GM21390 (cell line): ENCODE measurements at regions not wholly inside any gene's neighbourhood (a gene's known extent, or its start where the extent isn't known, plus 50 kb on each side); places are given as distances from the start of the nearest gene placed in this dataset.
"Not testable (repeated sequence)": the region's sequence is repeated elsewhere in the genome, so short reads cannot be mapped to it uniquely, and the experiment has no call there.

ENCODE experiments used
- ATAC-seq: cut with Tn5 transposase; IDR thresholded peaks from one replicate; pipeline ENCODE4 v1.9.1; 2021; ENCODE audit not compliant: unreplicated experiment

DNA sequence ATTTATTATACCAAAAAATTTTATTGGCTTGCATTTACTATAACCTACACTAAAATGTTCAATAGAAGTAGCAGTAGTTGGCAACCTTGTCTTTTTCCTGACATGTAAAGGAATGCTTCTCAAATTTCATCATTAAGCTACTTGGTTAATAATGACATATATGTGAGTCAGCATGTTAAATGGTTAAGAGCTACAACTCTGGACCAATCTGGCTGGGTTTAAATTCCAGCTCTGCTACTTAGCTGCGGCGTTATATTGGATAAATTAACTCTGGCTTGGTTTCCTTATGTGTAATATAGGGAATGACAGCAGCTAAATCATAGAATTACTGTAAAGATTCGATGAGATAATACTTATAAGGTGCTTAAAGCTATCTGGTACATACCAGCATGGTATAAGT lies 53.7 kb upstream of the OTOGL start:
- no peak for ATAC-seq

DNA sequence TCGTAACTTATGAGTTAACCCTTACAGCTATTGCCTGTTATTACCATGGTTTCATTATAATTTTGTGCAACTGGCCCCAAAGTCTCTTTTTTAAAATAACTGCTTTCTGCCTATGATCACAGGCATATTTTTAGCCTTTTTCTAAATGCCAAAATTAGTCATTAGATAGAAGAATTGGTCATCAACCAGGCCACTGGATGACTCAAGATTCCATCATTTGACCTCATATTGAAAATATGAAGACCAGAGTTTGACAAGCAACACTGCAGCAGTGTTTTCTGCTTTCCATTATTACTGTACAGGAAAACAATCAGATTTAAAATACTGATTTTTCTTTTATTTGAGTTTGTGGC lies 54.7 kb upstream of the OTOGL start:
- peak; percentile 42 for ATAC-seq

DNA sequence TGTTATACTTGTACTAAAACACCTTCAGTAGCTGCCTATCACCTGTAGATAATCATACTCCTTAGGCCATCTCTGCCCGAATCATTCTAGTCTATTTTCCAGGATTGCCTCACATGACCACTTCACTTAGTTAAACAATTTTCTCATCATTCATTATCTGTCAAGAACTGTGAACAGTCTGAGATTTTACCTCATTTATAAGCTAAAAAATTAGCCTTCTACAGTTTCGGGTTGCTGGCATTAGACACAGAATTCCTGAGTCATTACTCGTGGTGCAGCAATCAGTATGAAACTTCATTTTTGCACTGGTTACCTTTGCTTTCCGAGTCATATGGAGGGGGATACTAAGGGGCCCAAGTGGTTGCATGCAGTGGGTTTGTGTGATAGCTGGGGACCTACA lies 57.6 kb upstream of the OTOGL start:
- no peak for ATAC-seq

DNA sequence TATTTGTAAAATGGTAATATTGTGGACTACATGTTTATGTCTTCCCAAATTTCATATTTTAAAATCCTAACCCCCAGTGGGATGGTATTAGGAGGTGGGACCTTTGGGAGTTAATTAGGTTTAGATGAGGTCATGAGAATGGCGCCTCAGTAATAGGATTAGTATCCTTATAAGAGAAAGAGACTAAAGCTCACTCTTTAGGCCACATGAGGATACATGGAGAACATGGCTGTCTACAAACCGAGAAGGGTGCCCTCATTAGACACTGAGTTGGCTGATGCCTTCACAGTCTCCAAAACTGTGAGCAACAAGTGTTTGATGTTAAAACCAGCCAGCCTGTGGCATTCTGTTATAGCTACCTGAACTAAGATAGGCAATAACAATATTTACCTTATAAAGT lies 58.3 kb upstream of the OTOGL start:
- no peak for ATAC-seq

DNA sequence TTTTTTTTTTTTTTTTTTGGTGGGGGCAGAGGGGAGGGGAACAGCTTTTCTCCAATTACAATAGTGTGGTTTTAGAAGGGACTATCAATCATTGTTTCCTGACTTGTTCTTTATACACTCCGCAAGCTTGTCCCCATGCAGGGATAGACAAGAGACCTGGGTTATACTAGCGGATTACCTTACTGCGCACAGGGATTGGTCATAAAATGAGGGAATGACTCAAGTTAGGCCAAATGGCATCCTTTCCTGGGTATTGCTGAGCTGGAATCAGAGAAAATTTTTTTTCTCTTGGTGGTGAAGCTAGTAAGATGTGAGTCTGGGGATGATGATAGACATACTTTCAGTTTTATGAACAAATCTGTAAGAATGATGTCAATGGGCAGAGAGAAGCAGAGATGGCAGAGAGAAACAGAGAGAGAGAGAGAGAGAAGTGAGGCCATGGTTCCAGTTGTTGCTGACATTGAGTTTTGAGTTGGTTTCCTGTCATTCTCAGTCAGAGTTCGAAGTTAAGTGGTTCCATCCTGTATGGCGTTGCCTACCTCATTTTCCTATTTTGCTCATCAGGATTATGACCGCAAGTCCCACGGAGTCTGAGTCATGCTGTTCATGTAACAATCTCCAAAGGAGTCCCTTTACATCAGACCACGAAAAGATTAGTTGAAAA lies 59.1 kb upstream of the OTOGL start:
- ATAC-seq, result no peak

DNA sequence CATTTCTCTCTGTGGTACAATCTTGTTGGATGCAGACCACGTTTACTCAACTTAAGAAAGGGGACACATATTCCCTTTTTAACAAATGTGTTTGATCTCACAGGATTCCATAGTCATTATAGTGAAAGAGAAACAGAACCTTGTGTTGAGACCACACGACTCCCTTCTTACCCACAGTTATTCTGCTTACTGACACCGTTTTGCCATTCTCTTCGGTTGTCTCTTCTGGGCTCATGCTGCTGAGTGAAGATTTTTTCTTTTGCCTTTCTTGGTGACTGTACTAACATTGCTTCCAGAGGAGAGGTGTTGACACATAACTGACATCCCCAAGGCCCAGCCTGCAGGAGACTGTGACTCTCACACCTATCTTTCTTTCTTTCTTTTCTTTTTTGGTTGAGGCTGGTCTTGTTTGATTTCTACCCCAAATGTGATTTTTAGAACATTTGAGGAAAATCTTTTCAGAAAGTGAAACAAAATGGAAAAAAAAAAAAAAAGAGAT lies 61.2 kb upstream of the OTOGL start:
- no peak for ATAC-seq

DNA sequence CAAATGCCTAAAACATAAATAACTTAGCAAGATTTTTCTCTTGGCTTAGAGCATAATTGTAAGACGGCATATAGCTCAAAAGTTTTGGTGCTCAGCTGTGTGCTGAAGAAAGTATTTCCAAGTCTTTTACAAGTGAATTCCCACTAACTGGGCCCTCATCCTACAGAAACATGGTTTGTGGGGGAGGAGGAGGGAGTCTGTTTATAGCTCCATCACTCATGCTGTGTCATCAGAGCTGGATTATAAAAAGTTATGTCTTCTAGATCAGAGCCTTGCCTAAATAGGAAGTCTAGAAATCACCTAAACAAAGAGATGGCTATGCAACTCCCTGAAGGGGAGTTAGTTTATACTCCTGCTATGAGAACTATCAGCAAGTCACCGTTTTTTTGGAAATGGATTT lies 65.9 kb upstream of the OTOGL start:
- no peak for ATAC-seq

DNA sequence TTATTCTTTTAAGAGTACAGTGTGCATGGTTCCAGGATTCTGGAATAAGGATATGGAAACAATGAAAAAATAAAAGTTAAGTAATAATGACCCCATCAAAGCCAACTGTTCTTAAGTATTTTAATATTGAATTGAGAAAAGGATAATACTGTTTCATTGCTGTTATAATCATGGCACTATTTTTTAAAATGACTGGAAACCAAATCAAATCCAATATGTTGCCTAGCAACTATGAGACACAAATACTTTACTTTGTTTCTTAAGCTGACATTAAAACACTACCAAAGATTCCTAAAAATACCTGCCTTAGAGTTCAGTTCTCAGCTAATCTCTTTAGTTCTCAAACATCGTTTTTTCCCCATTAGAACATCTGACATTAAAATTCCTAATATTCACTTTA lies 66.4 kb upstream of the OTOGL start:
- no peak for ATAC-seq

DNA sequence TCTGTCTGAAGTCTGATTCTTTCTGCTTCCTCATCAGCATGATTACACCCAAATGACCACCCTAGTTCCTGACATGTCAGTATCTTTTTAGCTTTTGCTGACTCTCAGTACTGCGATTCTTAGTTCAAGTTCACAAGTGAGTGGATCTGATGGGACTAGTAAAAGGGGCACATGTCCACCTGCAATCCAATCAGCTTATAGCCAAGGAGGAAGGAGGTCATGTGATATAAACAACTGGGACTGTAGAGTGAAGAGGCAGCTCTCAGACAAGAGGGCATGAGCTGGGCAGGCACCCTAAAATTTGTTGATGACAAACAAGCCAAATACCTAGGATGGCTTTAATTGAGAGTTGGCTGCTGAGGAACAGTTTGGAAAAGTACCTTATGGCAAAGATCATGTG lies 68.1 kb upstream of the OTOGL start:
- no peak for ATAC-seq

DNA sequence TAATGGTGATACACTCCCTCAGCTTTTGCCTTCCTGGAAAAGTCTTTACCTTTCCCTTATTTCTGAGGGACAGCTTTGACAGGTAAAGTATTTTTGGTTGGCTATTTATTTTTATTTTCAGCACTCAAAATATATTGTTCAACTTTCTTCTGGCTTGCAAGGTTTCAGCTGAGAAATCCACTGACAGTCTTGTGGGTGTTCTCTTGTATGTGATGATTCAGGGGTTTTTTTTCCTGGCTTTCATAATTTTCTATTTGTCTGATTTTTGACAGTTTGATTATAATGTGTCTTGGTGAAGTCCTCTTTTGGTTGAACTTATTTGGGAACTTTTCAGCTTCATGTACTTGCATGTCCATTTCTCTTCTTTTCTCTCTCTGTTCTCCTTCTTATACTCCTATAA lies 73.7 kb upstream of the OTOGL start:
- no peak for ATAC-seq

DNA sequence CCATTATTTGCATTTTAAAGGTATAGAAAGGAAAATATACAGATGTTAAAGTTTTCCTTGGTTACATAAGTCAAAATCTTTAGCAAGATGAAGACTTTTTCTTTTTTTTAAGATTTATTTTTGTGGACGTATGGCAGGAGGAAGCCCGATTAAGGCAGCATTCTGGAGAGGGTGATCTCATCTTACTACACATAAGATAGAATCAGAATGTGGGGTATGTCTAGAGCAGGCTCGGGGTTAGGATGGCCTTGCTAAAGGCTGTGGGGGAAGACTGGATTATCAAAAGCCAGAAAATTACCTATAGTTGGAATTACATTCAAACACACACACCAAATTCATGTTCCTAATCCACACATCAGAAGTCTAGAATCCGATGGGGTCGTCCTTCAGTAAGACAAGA lies 79.6 kb upstream of the OTOGL start:
- no peak for ATAC-seq

DNA sequence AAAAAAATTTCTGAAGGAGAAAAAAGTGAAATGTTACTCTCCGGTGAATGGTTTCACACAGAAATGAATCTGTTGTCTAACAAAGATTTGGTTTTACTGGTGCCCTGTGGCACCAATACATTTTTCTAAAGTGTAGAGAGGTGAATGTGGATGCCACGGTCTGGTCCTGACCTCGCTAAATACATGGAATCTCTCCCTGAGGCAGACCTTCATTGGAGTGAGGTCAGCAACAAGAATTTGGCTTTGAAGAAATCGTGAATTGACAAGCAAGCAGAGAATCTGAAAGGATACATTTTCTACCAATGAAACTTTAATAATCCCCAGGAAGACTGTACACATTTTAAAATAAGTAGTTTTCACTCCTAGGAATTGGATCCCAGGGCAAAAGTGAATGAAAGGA lies 81.2 kb upstream of the OTOGL start:
- ATAC-seq, result no peak

DNA sequence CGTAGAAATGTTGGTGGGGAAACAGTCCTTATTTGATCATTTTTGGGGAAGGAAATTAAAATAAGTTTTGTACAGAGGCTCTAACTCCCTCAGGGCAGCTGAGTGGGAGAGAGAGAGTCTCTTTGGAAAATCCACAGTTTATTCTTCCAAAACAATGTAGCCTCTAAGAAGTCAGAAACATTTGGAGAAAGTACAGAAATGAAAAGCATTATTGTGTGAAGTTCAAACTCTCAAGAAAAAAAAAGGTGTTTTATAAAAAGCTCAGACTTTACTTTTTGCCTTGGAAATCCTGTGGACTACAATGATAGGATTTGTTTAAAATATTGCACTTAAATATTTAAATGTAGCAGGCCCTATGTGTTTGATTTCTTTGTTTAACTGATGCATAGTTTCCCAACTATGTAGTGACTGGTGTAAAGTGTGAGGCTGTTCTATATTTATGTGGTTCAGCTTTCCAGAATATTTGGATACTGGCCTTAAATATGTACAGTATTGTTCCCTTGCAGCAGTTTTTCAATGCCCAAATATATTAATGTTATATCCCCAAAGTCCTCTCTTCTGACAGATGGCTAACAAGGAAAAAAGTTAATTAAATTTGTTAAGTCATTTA lies 82.0 kb upstream of the OTOGL start:
- no peak for ATAC-seq

DNA sequence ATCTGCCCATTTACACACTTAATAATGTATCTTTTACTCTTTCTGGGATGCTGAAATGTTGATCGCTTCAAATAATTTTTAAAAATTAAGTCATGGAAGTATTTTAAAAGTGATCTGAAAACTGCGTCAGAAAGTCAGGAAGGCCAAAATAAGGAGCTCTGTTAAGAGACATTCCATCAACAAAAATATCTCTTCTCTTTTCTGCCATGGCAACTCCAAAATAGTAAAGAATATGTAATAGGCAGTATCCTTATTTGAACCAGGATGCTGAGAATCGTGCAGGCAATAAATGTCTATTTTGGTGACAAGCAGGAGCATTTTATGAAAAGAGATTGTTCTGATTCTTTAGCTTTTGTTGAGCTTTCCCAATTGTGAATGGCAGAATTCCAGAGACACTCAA lies 81.8 kb upstream of the PPP1R12A start:
- ATAC-seq, result no peak

DNA sequence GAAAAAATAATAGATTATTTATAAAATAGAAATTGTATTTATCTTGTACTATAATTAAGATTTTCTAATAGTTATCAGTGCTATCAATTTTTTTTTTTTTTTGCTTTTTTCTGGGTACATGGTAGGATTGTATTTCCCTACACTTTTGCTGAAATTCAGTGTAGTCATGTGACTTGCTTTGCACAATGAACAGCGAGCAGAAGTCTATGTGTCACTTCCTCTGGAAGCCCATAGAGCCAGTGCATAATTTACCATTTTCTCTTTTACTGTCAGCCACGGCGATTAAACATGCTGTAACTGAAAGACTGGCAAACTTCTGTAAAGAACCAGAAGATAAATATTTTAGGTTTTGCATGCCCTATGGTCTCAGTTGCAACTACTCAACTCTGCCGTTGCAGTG lies 80.8 kb upstream of the PPP1R12A start:
- ATAC-seq, result no peak

DNA sequence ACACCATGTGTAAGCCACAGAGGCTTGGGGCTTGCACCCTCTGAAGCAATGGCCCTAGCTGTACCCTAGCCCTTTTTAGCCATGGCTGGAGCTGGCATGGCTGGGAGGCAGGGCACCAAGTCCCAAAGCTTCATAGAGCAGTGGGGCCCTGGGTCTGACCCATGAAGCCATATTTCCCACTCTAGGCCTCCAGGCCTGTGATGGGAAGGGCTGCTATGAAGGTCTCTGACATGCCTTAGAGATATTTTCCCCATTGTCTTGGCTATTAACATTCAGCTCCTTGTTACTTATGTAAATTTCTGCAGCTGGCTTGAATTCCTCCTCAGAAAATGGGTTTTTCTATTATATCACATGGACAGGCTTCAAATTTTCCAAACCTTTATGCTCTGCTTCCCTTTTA lies 68.8 kb upstream of the PPP1R12A start:
- ATAC-seq, result not testable (repeated sequence)

DNA sequence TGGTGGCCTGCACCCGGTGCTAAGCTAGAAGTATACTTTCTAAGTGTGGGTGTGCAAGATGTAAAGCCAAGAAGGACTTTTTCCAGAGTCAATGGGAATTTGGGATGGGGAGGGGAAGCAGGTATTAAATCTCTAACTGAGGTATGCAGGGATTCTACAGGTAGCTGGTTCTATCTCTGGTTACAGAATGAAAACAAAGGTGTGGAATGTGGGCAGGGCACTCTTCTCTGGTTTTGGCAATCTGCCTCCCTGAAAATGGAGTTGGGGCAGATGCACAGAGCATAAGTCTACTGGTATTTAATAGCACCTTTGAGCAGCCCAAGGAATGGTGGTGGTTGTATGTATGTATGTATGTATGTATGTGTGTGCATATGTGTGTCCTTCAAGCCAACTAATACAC lies 66.7 kb upstream of the PPP1R12A start:
- no peak for ATAC-seq

DNA sequence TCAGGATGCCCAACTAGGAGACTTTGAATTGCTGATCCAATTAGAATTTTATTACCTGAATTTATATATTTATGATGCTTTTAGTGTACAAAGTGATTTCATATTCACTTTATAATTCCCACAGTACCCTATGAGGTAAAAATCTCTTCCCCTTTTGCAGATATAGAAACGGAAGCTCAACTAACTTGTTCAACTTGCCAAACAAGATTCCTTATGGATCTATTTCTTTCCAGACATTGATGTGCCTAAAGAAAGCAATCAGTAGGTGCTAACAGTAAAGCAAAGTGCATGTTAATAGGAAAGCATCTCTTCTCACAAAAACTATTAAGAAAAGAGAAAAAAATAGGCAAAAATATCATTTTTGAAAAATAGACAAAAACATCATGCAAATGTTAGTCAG lies 65.9 kb upstream of the PPP1R12A start:
- ATAC-seq, result no peak

DNA sequence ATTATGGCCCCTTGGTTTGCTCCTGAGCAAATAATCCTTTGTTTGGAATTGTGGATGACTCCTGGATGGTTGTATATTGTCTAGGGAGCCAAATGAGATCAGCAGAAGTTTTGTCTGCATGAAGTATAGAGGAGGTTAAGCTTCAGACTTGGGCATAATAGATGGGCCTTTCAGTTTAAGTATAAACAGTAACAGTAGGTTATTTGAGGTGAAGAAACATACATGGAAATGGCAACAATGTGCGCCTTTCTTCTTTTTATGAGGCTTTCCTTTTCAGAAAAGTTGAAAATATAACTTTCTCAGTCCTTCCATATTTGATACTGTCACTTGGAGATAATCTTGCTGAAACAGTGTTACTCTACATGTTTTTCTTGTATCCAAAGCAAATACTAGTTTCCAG lies 63.7 kb upstream of the PPP1R12A start:
- no peak for ATAC-seq

DNA sequence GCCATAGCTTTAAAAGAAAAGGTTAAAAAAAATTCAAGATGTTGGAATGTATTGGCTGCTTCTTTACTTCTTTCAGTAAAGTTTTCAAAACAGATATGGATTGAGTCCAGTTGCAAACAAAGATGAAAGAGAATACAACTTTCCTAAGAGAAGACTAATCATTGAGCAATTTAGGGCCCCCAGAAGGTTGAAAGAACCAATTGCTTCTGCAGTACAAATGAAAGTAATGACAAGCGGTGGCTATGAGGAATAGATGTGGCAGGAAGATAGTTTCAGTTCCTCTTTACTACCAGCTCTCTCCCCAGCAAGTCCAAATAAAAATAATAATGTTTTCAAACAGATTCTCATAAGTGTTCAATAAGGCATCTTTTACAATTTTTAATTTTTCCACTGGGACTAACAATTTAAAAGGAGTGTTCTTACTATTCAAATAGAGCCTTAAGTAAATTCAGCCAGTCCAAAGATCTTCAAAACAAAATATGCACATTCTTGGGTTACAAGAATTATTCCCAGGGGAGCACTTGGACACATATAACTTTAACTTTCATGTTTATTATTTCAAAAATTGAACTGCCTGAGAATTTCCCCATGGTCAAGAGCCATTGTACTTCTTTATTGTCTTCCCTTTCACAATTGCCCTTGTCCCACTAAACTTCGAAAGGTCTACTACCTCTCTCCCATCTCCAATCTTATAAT lies 62.3 kb upstream of the PPP1R12A start:
- ATAC-seq, result peak; percentile 99

DNA sequence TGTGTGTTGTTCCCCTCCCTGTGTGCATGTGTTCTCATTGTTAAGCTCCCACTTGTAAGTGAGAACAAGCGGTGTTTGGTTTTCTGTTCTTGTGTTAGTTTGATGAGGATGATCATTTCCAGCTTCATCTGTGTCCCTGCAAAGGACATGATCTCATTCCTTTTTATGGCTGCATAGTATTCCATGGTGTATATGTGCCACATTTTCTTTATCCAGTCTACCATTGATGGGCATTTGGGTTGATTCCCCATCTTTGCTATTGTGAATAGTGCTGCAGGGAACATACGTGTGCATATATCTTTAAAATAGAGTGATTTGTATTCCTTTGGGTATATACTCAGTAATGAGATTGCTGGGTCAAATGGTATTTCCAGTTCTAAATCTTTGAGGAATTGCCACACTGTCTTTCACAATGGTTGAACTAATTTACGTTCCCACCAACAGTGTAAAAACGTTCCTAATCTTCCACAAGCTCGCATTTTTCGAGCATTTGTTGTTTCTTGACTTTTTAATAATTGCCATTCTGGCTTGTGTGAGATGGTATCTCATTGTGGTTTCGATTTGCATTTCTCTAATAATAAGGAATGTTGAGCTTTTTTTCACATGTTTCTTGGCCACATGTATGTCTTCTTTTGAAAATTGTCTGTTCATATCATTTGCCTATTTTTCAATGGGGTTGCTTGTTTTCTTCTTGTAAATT lies 60.6 kb upstream of the PPP1R12A start:
- not testable (repeated sequence) for ATAC-seq
